ENCODE measurements at regions not wholly inside any gene's neighbourhood (a gene's known extent, or its start where the extent isn't known, plus 50 kb on each side); places are given as distances from the start of the nearest gene placed in this dataset.

GRCh38 chr1:194829492-194829891, 1643.1 kb upstream of the B3GALT2 start:
- TF ChIP-seq TAF1 (IDR thresholded peaks at IDR 0.05; ENCODE audit: borderline replicate concordance, insufficient read depth, low read length): no peak

GRCh38 chr1:194825382-194825781, 1639.0 kb upstream of the B3GALT2 start:
- TF ChIP-seq POLR2AphosphoS5 (IDR thresholded peaks at IDR 0.05; ENCODE audit: low read depth, low read length): no peak
- no peak for TF ChIP-seq REST (IDR thresholded peaks at IDR 0.05; ENCODE audit: insufficient read depth in 1 of 2, low read depth in 2 of 2, low read length in 2 of 2)
- TF ChIP-seq SIN3A (IDR thresholded peaks at IDR 0.05; ENCODE audit: borderline replicate concordance, insufficient read depth, low read length): no peak

GRCh38 chr1:194821091-194821490, 1634.7 kb upstream of the B3GALT2 start:
- no peak for TF ChIP-seq POLR2AphosphoS5 (IDR thresholded peaks at IDR 0.05; ENCODE audit: low read depth, low read length)
- no peak for TF ChIP-seq TAF1 (IDR thresholded peaks at IDR 0.05; ENCODE audit: borderline replicate concordance, insufficient read depth, low read length)
- TF ChIP-seq SIN3A (IDR thresholded peaks at IDR 0.05; ENCODE audit: borderline replicate concordance, insufficient read depth, low read length): no peak
- TF ChIP-seq REST (IDR thresholded peaks at IDR 0.05; ENCODE audit: insufficient read depth in 1 of 2, low read depth in 2 of 2, low read length in 2 of 2): no peak
- no peak for TF ChIP-seq FOXP2 (optimal IDR thresholded peaks at IDR 0.05; ENCODE audit: borderline replicate concordance, extremely low read depth, extremely low read length, insufficient read depth)

- TF ChIP-seq SIN3A (IDR thresholded peaks at IDR 0.05; ENCODE audit: borderline replicate concordance, insufficient read depth, low read length) (no peak), FOXP2 (optimal IDR thresholded peaks at IDR 0.05; ENCODE audit: borderline replicate concordance, extremely low read depth, extremely low read length, insufficient read depth) (no peak), TAF1 (IDR thresholded peaks at IDR 0.05; ENCODE audit: borderline replicate concordance, insufficient read depth, low read length) (no peak), REST (IDR thresholded peaks at IDR 0.05; ENCODE audit: insufficient read depth in 1 of 2, low read depth in 2 of 2, low read length in 2 of 2) (no peak), POLR2AphosphoS5 (IDR thresholded peaks at IDR 0.05; ENCODE audit: low read depth, low read length) (no peak)
Measured at GRCh38 chr1:194818674-194819073, 1632.3 kb upstream of the B3GALT2 start.

- TF ChIP-seq SIN3A (IDR thresholded peaks at IDR 0.05; ENCODE audit: borderline replicate concordance, insufficient read depth, low read length) (no peak), POLR2AphosphoS5 (IDR thresholded peaks at IDR 0.05; ENCODE audit: low read depth, low read length) (no peak), REST (IDR thresholded peaks at IDR 0.05; ENCODE audit: insufficient read depth in 1 of 2, low read depth in 2 of 2, low read length in 2 of 2) (no peak), FOXP2 (optimal IDR thresholded peaks at IDR 0.05; ENCODE audit: borderline replicate concordance, extremely low read depth, extremely low read length, insufficient read depth) (no peak), TAF1 (IDR thresholded peaks at IDR 0.05; ENCODE audit: borderline replicate concordance, insufficient read depth, low read length) (no peak)
Measured at GRCh38 chr1:194816859-194817258, 1630.4 kb upstream of the B3GALT2 start.
